ENCODE measurements at regions not wholly inside any gene's neighbourhood (a gene's known extent, or its start where the extent isn't known, plus 50 kb on each side); places are given as distances from the start of the nearest gene placed in this dataset.

DNA sequence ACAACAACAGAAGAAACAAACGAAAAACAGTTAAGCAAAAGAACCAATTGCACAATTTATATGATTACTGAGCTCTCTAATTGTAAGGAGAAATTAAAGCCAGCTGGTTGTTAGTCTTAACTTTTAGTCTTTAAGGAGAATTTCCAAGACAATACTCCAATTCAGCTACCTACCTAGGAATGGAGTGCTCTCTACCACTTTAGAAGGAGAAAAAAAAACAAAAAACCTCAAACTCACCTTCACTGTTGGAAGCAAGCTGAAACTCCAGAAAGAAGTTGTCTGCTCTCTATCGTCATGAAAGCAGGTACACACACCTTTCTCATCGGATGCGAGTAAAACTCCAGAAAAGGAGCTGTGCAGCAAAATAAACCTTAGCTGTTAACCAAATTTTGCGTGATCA, 86.1 kb upstream of the NPY2R start:
- no peak for DNase-seq (ENCODE audit: insufficient read length, low spot score)

GRCh38 chr4:155134136-155134535, 74.3 kb upstream of the NPY2R start:
- no peak for TF ChIP-seq CTCF (IDR thresholded peaks at IDR 0.05; ENCODE audit: insufficient read depth, missing control alignments)
- FAIRE-seq (no peak), DNase-seq (ENCODE audit: insufficient read length, low spot score) (no peak)

More for the DNA sequence above, 86.1 kb upstream of the NPY2R start:
- TF ChIP-seq CTCF (IDR thresholded peaks at IDR 0.05; ENCODE audit: insufficient read depth, missing control alignments), result no peak
- FAIRE-seq, result no peak

- no peak for TF ChIP-seq CTCF (IDR thresholded peaks at IDR 0.05; ENCODE audit: insufficient read depth, missing control alignments)
- no peak for FAIRE-seq
These were observed 67.5 kb upstream of the NPY2R start for GRCh38 chr4:155140889-155141288.

DNA sequence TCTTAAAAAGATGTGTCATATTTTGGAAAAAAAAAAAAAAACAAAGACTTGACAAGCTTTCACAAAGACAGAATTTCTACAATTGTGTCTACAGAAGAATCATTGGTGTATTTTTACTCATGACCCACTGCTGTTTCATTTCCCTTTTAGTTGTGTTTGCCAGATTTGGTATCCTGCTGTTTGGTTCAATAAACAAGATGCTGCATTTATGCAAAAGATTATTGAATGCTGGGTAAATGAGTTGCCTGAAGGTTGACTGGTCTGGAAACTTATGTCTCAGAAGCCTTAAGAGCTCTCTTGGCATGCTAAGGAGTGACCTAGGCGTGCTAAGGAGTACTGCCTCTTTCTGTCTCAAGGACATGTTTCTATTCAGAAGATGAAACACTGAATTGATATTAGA, 64.9 kb upstream of the NPY2R start:
- FAIRE-seq, result no peak
- DNase-seq (ENCODE audit: insufficient read length, low spot score), result no peak
- TF ChIP-seq CTCF (IDR thresholded peaks at IDR 0.05; ENCODE audit: insufficient read depth, missing control alignments), result no peak

More at GRCh38 chr4:155140889-155141288, 67.5 kb upstream of the NPY2R start:
- no peak for DNase-seq (ENCODE audit: insufficient read length, low spot score)
